Brain microvascular endothelial cell (primary cell): ENCODE measurements at regions not wholly inside any gene's neighbourhood (a gene's known extent, or its start where the extent isn't known, plus 50 kb on each side); places are given as distances from the start of the nearest gene placed in this dataset.

Source experiments
- DNase-seq: peaks from one replicate; pipeline ENCODE4 v3.0.0-alpha.2; 2020
- H3K27ac ChIP-seq: fragments of 250-450 bp; sonication (Bioruptor Pico); 2 replicates; pipeline ENCODE4 v1.5.1; 2020; ENCODE audit warnings: mild to moderate bottlenecking, moderate library complexity
- H3K27me3 ChIP-seq: fragments of 250-450 bp; sonication (Bioruptor Pico); replicated peaks from 2 replicates; pipeline ENCODE4 v1.5.1; 2020; ENCODE audit warnings: mild to moderate bottlenecking
- H3K36me3 ChIP-seq: fragments of 250-450 bp; sonication (Bioruptor Pico); replicated peaks from 2 replicates; pipeline ENCODE4 v1.5.1; 2020; ENCODE audit warnings: mild to moderate bottlenecking
- H3K4me3 ChIP-seq: 2 replicates; pipeline ENCODE4 v1.5.1; 2011; ENCODE audit warnings: low read depth, mild to moderate bottlenecking, control low read depth, low read length, moderate library complexity
- in situ Hi-C: cut with HindIII; loops from 2 replicates; pipeline ENCODE4 v1.10.0; 2017; ENCODE audit warnings: low sequenced_read_pairs, low pct_ligation_motif_present
- TF ChIP-seq, protein P1 (sequence below): IDR thresholded peaks from 2 replicates; pipeline ENCODE4 v1.5.1; 2011; ENCODE audit warnings: low read depth, mild to moderate bottlenecking, moderate library complexity, low read length, control low read depth, inconsistent platforms; ENCODE audit errors: missing control alignments

DNA sequence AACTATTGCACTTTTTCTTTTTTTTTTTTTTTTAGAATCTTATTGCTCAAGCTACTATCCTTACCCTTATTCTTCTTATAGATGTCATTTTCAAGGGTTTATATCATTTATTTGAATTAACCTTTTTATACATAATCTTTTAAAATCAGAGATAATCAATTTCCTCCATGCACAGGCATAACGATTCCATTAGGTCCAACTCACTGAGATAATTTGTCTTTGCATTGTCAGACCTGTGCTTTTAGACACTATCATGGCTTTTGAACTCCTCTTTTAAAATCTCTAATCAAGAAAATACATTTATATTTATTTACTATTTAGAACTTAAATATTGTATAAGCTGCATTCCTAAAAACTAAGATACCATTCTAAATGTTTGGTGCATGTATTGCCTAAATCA is 1454.9 kb downstream of the ZPLD1 start:
- Histone ChIP-seq H3K27me3 (no peaks in the 10 kb centered on the region), H3K27ac (no peak overlapping the region), H3K36me3 (no peaks in the 10 kb centered on the region), H3K4me3 (no peak overlapping the region)
- TF ChIP-seq, protein P1, sequence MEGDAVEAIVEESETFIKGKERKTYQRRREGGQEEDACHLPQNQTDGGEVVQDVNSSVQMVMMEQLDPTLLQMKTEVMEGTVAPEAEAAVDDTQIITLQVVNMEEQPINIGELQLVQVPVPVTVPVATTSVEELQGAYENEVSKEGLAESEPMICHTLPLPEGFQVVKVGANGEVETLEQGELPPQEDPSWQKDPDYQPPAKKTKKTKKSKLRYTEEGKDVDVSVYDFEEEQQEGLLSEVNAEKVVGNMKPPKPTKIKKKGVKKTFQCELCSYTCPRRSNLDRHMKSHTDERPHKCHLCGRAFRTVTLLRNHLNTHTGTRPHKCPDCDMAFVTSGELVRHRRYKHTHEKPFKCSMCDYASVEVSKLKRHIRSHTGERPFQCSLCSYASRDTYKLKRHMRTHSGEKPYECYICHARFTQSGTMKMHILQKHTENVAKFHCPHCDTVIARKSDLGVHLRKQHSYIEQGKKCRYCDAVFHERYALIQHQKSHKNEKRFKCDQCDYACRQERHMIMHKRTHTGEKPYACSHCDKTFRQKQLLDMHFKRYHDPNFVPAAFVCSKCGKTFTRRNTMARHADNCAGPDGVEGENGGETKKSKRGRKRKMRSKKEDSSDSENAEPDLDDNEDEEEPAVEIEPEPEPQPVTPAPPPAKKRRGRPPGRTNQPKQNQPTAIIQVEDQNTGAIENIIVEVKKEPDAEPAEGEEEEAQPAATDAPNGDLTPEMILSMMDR, result no peak
- in situ Hi-C loops, result no loop called here
- DNase-seq, result no peak

DNA sequence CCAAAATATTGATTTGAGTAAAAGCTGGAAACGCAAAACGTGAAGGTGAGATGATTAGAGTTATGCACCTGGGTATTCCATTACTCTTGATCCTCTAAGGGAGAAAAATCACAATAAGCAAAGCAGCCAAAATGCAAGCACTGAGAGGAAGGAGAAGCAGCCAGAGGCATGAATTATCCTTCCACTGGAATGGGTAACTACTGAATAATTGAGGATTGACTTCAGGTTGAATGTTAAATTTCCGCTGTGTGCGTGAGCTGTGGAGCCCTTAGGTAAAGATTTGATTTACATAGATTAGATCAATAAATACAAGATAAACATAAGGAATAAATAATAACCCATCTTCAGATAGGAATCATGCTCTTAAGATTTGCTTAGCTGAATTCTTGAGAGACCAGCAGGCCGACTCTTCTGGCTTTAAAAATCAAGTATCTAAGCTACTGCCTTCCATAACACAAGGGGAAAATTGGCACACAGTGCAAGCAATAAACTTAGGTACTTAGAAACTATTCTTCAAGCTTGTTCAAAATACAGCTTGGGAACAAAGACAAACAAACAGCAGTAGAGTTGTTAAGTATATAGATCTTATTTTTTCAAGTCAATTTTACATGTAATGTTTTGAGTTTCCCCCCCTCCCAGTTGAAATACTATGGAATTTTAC is 1459.5 kb downstream of the ZPLD1 start:
- TF ChIP-seq, protein P1, result no peak
- in situ Hi-C loops, result no loop called here

DNA sequence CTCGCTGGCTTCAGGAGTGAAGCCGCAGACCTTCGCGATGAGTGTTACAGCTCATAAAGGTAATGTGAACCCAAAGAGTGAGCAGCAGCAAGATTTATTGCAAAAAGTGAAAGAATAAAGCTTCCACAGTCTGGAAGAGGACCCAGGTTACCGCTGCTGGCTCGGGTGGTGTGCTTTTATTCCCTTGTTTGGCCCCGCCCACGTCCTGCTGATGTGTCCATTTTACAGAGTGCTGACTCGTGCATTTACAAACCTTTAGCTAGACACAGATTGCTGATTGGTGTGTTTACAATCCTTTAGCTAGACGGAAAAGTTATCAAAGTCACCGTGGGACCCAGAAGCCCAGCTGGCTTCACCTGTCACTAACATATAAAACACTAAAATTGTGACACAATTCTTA is 1464.5 kb downstream of the ZPLD1 start:
- no peak overlapping the region for H3K4me3 ChIP-seq
- in situ Hi-C loops, result no loop called here
- no peak for DNase-seq
- no peaks in the 10 kb centered on the region for H3K36me3 ChIP-seq
- no peak overlapping the region for H3K27ac ChIP-seq
- TF ChIP-seq, protein P1, result no peak
- no peaks in the 10 kb centered on the region for H3K27me3 ChIP-seq

More for the DNA sequence above, 1459.5 kb downstream of the ZPLD1 start:
- Histone ChIP-seq H3K27me3 (no peaks in the 10 kb centered on the region), H3K36me3 (no peaks in the 10 kb centered on the region), H3K27ac (no peak overlapping the region), H3K4me3 (no peak overlapping the region)
- DNase-seq, result no peak

DNA sequence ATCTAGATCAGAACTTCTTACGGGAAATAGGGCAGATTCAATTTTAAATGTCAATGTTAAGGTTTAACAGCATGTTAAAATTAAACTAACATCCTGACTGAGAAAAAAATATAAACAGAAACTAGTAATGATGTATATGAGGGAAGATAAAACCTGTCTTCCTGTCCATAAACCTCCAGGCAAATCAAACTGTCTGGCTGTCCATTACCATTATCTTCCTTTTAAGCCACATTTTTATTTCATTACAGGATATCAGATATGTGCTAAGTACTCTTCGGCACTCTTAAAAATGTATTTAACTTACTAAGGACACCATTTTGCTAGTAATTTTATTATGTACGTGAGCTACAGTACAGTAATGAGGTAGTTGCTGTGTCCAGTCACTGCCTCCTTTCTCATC is 1461.7 kb upstream of the ALCAM start:
- Histone ChIP-seq H3K36me3 (no peaks in the 10 kb centered on the region), H3K27ac (no peak overlapping the region), H3K27me3 (no peaks in the 10 kb centered on the region), H3K4me3 (no peak overlapping the region)
- DNase-seq, result no peak
- TF ChIP-seq, protein P1, result no peak
- in situ Hi-C loops, result no loop called here

DNA sequence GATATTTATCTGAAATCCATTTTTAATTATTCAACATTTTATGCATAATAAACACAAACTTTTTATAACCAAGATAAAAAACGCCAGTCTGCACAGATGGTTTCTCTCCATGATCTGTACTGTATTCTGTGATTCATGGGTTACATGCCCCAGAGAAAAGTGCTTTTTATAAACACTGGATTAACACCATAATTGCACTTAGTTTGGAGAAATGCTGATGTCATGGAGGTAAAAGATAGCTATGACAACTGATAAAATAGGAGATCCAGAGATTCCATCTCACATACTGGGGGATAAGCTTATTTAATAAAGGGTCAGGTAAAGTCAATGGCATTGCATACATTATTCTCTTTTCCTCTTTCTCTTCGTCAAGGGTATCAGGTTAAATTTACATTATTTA is 1460.4 kb upstream of the ALCAM start:
- Histone ChIP-seq H3K4me3 (no peak overlapping the region), H3K27me3 (no peaks in the 10 kb centered on the region), H3K27ac (no peak overlapping the region), H3K36me3 (no peaks in the 10 kb centered on the region)
- in situ Hi-C loops, result no loop called here
- DNase-seq, result no peak
- TF ChIP-seq, protein P1, result no peak

DNA sequence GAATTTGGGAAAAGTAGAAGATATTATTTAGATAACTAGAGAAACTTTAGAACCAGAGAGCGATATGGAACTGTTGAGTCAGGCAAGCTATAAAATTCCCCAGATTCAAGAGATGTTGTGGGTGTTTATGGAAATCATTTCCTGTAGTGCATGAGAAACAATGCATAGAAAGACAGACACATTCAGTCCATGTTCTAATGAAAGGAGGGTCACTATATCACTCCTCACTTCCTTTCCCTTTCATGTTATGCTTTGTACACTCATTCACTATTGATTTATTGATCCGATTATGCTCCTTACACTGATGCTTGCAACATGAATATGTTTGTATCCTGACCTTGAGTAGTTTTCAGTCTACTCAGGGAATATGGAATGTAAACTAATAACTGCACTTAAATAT is 1459.9 kb upstream of the ALCAM start:
- no peak overlapping the region for H3K27ac ChIP-seq
- DNase-seq, result no peak
- no peaks in the 10 kb centered on the region for H3K27me3 ChIP-seq
- TF ChIP-seq, protein P1, result no peak
- H3K36me3 ChIP-seq, result no peaks in the 10 kb centered on the region
- H3K4me3 ChIP-seq, result no peak overlapping the region
- in situ Hi-C loops, result no loop called here
